ENCODE measurements at regions not wholly inside any gene's neighbourhood (a gene's known extent, or its start where the extent isn't known, plus 50 kb on each side); places are given as distances from the start of the nearest gene placed in this dataset.
A peak's percentile ranks its signal among the peaks of the same experiment; 100 is the strongest.

DNA sequence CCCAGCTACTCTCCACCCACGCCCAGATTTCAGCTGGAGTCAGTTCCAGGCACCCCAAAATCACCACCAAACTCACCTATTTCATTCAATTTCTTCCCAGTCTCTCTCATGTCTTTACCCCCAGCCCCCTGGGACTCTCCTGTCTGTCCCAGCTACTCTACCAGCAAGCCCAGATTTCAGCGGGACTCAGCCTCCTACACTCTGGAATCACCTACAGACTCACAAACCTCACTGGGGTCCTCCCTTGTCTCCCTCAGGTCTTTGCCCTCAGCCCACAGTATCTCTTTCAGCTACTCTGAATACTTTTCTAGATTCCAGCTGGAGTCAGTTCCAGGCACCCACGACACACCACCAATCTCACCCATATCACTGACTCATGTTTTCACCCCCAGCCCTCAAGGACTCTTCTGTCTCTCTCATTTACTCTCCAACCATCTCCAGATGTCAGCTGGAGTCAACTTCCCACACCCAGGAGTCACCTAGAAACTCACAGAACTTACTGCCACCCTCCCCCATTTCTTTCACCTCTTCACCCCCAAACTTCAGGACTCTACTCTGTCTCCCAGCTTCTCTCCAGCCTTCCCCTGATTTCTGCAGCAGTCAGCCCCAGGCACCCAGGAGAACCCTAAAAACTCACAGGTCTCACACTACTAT, 1529.3 kb upstream of the TPTE start:
- H3K4me1 ChIP-seq (replicated peaks in 1 of 2; ENCODE audit: control insufficient read depth in 2 of 2, insufficient read depth in 2 of 2, low read length in 2 of 2), result no peaks in the 10 kb centered on the region
- H3K4me2 ChIP-seq (ENCODE audit: insufficient read depth, low read length), result no peak overlapping the region
- H4K20me1 ChIP-seq (replicated peaks; ENCODE audit: control insufficient read depth, insufficient read depth, low read length), result no peaks in the 10 kb centered on the region
- H3K36me3 ChIP-seq (ENCODE audit: control insufficient read depth, insufficient read depth, low read length), result no peaks in the 10 kb centered on the region
- no peak overlapping the region for H2AFZ ChIP-seq (ENCODE audit: low read depth, low read length)
- H3K9me3 ChIP-seq (replicated peaks; ENCODE audit: control insufficient read depth, insufficient read depth, low read depth, low read length), result no peaks in the 10 kb centered on the region; the same call in 1 of the 2 replicates
- H3K27me3 ChIP-seq (ENCODE audit: control insufficient read depth in 2 of 2, insufficient read depth in 2 of 2, low read length in 2 of 2), result no peaks in the 10 kb centered on the region
- no peaks in the 10 kb centered on the region for H3K79me2 ChIP-seq (ENCODE audit: control insufficient read depth, insufficient read depth, low read length)
- FAIRE-seq (no peak), DNase-seq (ENCODE audit: extremely low read depth in 1 of 4, low spot score in 3 of 4) (peak in 3 of 4 experiments; percentile 15 to 85 (median 40)), ATAC-seq (peak; percentile 3)
- H3K27ac ChIP-seq (ENCODE audit: extremely low read depth, low read depth, low read length), result no peak overlapping the region
- intact Hi-C loops (cut with micrococcal nuclease) (no loop called here), in situ Hi-C loops (cut with MboI) (loop anchor here (10.0 kb wide), 2 partner anchors 527 to 587 kb away; no protein-coding TSS in a partner anchor)
- CTCF ChIA-PET (ENCODE audit: low intra/inter-chr PET ratio), result no interaction called here
- H3K9ac ChIP-seq (ENCODE audit: insufficient read depth in 1 of 2, low read depth in 2 of 2, low read length in 2 of 2), result no peak overlapping the region
- BruUV-seq (replicated peaks), result no TSS peak
- no peak overlapping the region for H3K4me3 ChIP-seq
- WGBS (ENCODE audit: insufficient coverage, low coverage, missing lambda C conversion rate), result under 1% methylated on average over 3 of the region's 3 CpGs
- H3K9me1 ChIP-seq (ENCODE audit: control insufficient read depth, insufficient read depth, low read length), result no peaks in the 10 kb centered on the region
- POLR2A ChIA-PET, result interaction anchor here (1.1 kb wide), 1 partner anchor 16 kb away, joined by 3 read pairs; no protein-coding TSS in a partner anchor
- TF ChIP-seq DACH1 (IDR thresholded peaks at IDR 0.05; ENCODE audit: partially characterized antibody) (peak; percentile 6), RBM39 (optimal IDR thresholded peaks at IDR 0.05; ENCODE audit: low read depth, low read length) (peak; percentile 83), NCOA4 (IDR thresholded peaks at IDR 0.05; ENCODE audit: partially characterized antibody) (peak; percentile 99), XRCC5 (IDR thresholded peaks at IDR 0.05; ENCODE audit: low read depth, low read length) (0 out of 2 replicates have a peak, but pooled peaks have one; percentile 75), YY1 (IDR thresholded peaks at IDR 0.05; ENCODE audit: borderline replicate concordance in 1 of 3, control insufficient read depth in 1 of 3, extremely low read depth in 1 of 3, insufficient read depth in 3 of 3, insufficient read length in 1 of 3, insufficient replicate concordance in 2 of 3, low read depth in 1 of 3, low read length in 2 of 3) (peak in 1 of 3 experiments; percentile 36), ETV1 (tag; conservative IDR thresholded peaks at IDR 0.05; ENCODE audit: low read depth) (no peak), RFX5 (IDR thresholded peaks at IDR 0.05; ENCODE audit: low read depth, low read length) (0 out of 2 replicates have a peak, but pooled peaks have one; percentile 2), CCAR2 (IDR thresholded peaks at IDR 0.05; ENCODE audit: low read depth, low read length) (peak; percentile 87), PHF20 (IDR thresholded peaks at IDR 0.05; ENCODE audit: partially characterized antibody) (peak; percentile 75), KDM4B (IDR thresholded peaks at IDR 0.05; ENCODE audit: borderline replicate concordance in 2 of 2, low read depth in 1 of 2) (peak in 1 of 2 experiments; percentile 34; a peak in 1 of 4 replicates), CREBBP (IDR thresholded peaks at IDR 0.05; ENCODE audit: low read depth, low read length) (peak; percentile 41)
- TF ChIP-seq, protein P1, sequence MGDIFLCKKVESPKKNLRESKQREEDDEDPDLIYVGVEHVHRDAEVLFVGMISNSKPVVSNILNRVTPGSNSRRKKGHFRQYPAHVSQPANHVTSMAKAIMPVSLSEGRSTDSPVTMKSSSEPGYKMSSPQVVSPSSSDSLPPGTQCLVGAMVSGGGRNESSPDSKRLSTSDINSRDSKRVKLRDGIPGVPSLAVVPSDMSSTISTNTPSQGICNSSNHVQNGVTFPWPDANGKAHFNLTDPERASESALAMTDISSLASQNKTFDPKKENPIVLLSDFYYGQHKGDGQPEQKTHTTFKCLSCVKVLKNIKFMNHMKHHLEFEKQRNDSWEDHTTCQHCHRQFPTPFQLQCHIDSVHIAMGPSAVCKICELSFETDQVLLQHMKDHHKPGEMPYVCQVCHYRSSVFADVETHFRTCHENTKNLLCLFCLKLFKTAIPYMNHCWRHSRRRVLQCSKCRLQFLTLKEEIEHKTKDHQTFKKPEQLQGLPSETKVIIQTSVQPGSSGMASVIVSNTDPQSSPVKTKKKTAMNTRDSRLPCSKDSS (IDR thresholded peaks at IDR 0.05; ENCODE audit: low read depth, partially characterized antibody), result no peak
- TF ChIP-seq, protein P2, sequence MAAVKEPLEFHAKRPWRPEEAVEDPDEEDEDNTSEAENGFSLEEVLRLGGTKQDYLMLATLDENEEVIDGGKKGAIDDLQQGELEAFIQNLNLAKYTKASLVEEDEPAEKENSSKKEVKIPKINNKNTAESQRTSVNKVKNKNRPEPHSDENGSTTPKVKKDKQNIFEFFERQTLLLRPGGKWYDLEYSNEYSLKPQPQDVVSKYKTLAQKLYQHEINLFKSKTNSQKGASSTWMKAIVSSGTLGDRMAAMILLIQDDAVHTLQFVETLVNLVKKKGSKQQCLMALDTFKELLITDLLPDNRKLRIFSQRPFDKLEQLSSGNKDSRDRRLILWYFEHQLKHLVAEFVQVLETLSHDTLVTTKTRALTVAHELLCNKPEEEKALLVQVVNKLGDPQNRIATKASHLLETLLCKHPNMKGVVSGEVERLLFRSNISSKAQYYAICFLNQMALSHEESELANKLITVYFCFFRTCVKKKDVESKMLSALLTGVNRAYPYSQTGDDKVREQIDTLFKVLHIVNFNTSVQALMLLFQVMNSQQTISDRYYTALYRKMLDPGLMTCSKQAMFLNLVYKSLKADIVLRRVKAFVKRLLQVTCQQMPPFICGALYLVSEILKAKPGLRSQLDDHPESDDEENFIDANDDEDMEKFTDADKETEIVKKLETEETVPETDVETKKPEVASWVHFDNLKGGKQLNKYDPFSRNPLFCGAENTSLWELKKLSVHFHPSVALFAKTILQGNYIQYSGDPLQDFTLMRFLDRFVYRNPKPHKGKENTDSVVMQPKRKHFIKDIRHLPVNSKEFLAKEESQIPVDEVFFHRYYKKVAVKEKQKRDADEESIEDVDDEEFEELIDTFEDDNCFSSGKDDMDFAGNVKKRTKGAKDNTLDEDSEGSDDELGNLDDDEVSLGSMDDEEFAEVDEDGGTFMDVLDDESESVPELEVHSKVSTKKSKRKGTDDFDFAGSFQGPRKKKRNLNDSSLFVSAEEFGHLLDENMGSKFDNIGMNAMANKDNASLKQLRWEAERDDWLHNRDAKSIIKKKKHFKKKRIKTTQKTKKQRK (IDR thresholded peaks at IDR 0.05; ENCODE audit: borderline replicate concordance, low read depth, low read length), result 0 out of 2 replicates have a peak, but pooled peaks have one; percentile 28
